Uterus (tissue), 3 donors: ENCODE measurements at regions not wholly inside any gene's neighbourhood (a gene's known extent, or its start where the extent isn't known, plus 50 kb on each side); places are given as distances from the start of the nearest gene placed in this dataset.

Experiments
- DNase-seq, 2 donors: peaks; one replicate each; pipeline ENCODE4 v3.0.0-alpha.2; 2019 to 2020
- H3K27ac ChIP-seq, 2 donors: fragments of 200-600 bp; sonication (generic); 1 replicate in 1 of 2; 2 replicates in 1 of 2; pipeline ENCODE4 v1.5.1; 2016 to 2018
- H3K27me3 ChIP-seq, 2 donors: fragments of 200-600 bp; sonication (generic); one replicate each; pipeline ENCODE4 v1.5.1; 2018 to 2019; ENCODE audit warnings: control low read depth in 1 of 2
- H3K36me3 ChIP-seq, 2 donors: fragments of 200-600 bp; sonication (generic); one replicate each; pipeline ENCODE4 v1.5.1; 2019; ENCODE audit warnings: control low read depth in 1 of 2
- H3K4me1 ChIP-seq, 2 donors: fragments of 200-600 bp; sonication (generic); one replicate each; pipeline ENCODE4 v1.5.1; 2018 to 2019; ENCODE audit warnings: control low read depth in 1 of 2
- H3K4me3 ChIP-seq, 2 donors: fragments of 200-600 bp; sonication (generic); 1 replicate in 1 of 2; 2 replicates in 1 of 2; pipeline ENCODE4 v1.5.1; 2018 to 2019; ENCODE audit warnings: mild to moderate bottlenecking in 1 of 2
- H3K9me3 ChIP-seq, 2 donors: fragments of 200-600 bp; sonication (generic); one replicate each; pipeline ENCODE4 v1.5.1; 2019; ENCODE audit warnings: control low read depth in 1 of 2
- CTCF ChIP-seq, 4 experiments: fragments of 200-600 bp in 2 of 4; fragments of 450-650 bp in 2 of 4; sonication (generic) in 2 of 4; IDR thresholded peaks; one replicate each; pipeline ENCODE4 v1.5.1; 2016 to 2019; ENCODE audit warnings: antibody characterized with exemption in 4 of 4, mild to moderate bottlenecking in 2 of 4, moderate library complexity in 1 of 4
- POLR2A ChIP-seq, 2 donors: fragments of 450-650 bp; IDR thresholded peaks; one replicate each; pipeline ENCODE4 v1.6.1; 2016; ENCODE audit warnings: antibody characterized with exemption in 2 of 2, mild to moderate bottlenecking in 1 of 2, moderate library complexity in 1 of 2
- intact Hi-C: fragments of 100-400 bp; cut with DNase I; formaldehyde crosslinking; loops from one replicate; pipeline ENCODE4 v1.15.1; 2023; ENCODE audit warnings: low total_unique reads
- donor health status: DM: yes; HTN: yes; CAD: no.

- intact Hi-C loops: no loop called here
- Histone ChIP-seq H3K9me3 (no peaks in the 10 kb centered on the region), H3K36me3 (no peaks in the 10 kb centered on the region), H3K27ac (no peak overlapping the region), H3K4me1 (no peaks in the 10 kb centered on the region), H3K4me3 (no peak overlapping the region), H3K27me3 (peaks cover 0 to 2% of the 10 kb centered on the region in 2 donors)
- no peak for DNase-seq
- no peak for TF ChIP-seq POLR2A (IDR thresholded peaks at IDR 0.05)
- TF ChIP-seq CTCF (IDR thresholded peaks at IDR 0.05): no peak
Observed at GRCh38 chr3:153392363-153392762, 230.3 kb downstream of the RAP2B start.

GRCh38 chr3:153394017-153394416, 232.0 kb downstream of the RAP2B start:
- intact Hi-C loops: no loop called here
- H3K27ac ChIP-seq: no peak overlapping the region
- H3K27me3 ChIP-seq: peaks cover 0 to 2% of the 10 kb centered on the region in 2 donors
- H3K4me3 ChIP-seq: no peak overlapping the region
- H3K4me1 ChIP-seq: no peaks in the 10 kb centered on the region
- H3K36me3 ChIP-seq: no peaks in the 10 kb centered on the region
- TF ChIP-seq CTCF (IDR thresholded peaks at IDR 0.05) (no peak), POLR2A (IDR thresholded peaks at IDR 0.05) (no peak)
- H3K9me3 ChIP-seq: no peaks in the 10 kb centered on the region
- DNase-seq: no peak

GRCh38 chr3:153396581-153396980, 234.6 kb downstream of the RAP2B start:
- TF ChIP-seq POLR2A (IDR thresholded peaks at IDR 0.05): no peak
- TF ChIP-seq CTCF (IDR thresholded peaks at IDR 0.05): no peak
- no peak overlapping the region for H3K4me3 ChIP-seq
- intact Hi-C loops: no loop called here
- no peak overlapping the region for H3K27ac ChIP-seq
- H3K27me3 ChIP-seq: peaks cover 0 to 2% of the 10 kb centered on the region in 2 donors
- H3K4me1 ChIP-seq: no peaks in the 10 kb centered on the region
- no peak for DNase-seq
- no peaks in the 10 kb centered on the region for H3K36me3 ChIP-seq
- no peaks in the 10 kb centered on the region for H3K9me3 ChIP-seq

GRCh38 chr3:153397794-153398193, 235.8 kb downstream of the RAP2B start:
- no peak overlapping the region for H3K4me3 ChIP-seq
- no peak for TF ChIP-seq CTCF (IDR thresholded peaks at IDR 0.05)
- TF ChIP-seq POLR2A (IDR thresholded peaks at IDR 0.05): no peak

GRCh38 chr3:153399636-153400035, 237.6 kb downstream of the RAP2B start:
- Histone ChIP-seq H3K4me1 (no peaks in the 10 kb centered on the region), H3K9me3 (no peaks in the 10 kb centered on the region), H3K36me3 (no peaks in the 10 kb centered on the region), H3K27me3 (no peaks in the 10 kb centered on the region), H3K27ac (no peak overlapping the region), H3K4me3 (no peak overlapping the region)
- no peak for TF ChIP-seq POLR2A (IDR thresholded peaks at IDR 0.05)
- no peak for TF ChIP-seq CTCF (IDR thresholded peaks at IDR 0.05)
- intact Hi-C loops: no loop called here
- no peak for DNase-seq

More at GRCh38 chr3:153397794-153398193, 235.8 kb downstream of the RAP2B start:
- H3K27ac ChIP-seq: no peak overlapping the region
- intact Hi-C loops: no loop called here
- no peaks in the 10 kb centered on the region for H3K27me3 ChIP-seq
- DNase-seq: no peak
- H3K9me3 ChIP-seq: no peaks in the 10 kb centered on the region
- no peaks in the 10 kb centered on the region for H3K36me3 ChIP-seq
- no peaks in the 10 kb centered on the region for H3K4me1 ChIP-seq
